Prostate gland (tissue), 2 donors: ENCODE measurements at regions not wholly inside any gene's neighbourhood (a gene's known extent, or its start where the extent isn't known, plus 50 kb on each side); places are given as distances from the start of the nearest gene placed in this dataset.
A peak's percentile ranks its signal among the peaks of the same experiment; 100 is the strongest.

Source experiments
- DNase-seq: peaks from one replicate; pipeline ENCODE4 v3.0.0-alpha.2; 2019; ENCODE audit warnings: low spot score
- H3K27ac ChIP-seq, 2 donors: fragments of 200-600 bp; sonication (generic); 2 replicates each; pipeline ENCODE4 v1.5.1; 2017 to 2019
- H3K27me3 ChIP-seq: fragments of 200-600 bp; sonication (generic); replicated peaks from 2 replicates; pipeline ENCODE4 v1.5.1; 2019; ENCODE audit not compliant: insufficient read depth
- H3K36me3 ChIP-seq, 2 donors: fragments of 200-600 bp; sonication (generic); 1 replicate in 1 of 2; 2 replicates in 1 of 2; pipeline versions ENCODE4 v1.5.1 to v1.8.1; 2017 to 2019
- H3K4me1 ChIP-seq: fragments of 200-600 bp; sonication (generic); replicated peaks from 2 replicates; pipeline ENCODE4 v1.5.1; 2019
- H3K4me3 ChIP-seq, 2 donors: fragments of 200-600 bp; sonication (generic); 2 replicates each; pipeline ENCODE4 v1.5.1; 2017 to 2019
- H3K9me3 ChIP-seq: fragments of 200-600 bp; sonication (generic); 2 replicates; pipeline ENCODE4 v1.5.1; 2017
- CTCF ChIP-seq, 4 experiments: fragments of 200-600 bp in 2 of 4; fragments of 450-650 bp in 2 of 4; sonication (generic) in 2 of 4; IDR thresholded peaks; 1 replicate in 3 of 4; 2 replicates in 1 of 4; pipeline ENCODE4 v1.5.1; 2016 to 2019; ENCODE audit warnings: antibody characterized with exemption in 4 of 4, mild to moderate bottlenecking in 2 of 4, moderate library complexity in 2 of 4
- POLR2A ChIP-seq: fragments of 450-650 bp; IDR thresholded peaks from one replicate; pipeline ENCODE4 v1.6.1; 2016; ENCODE audit warnings: antibody characterized with exemption, mild to moderate bottlenecking
- POLR2AphosphoS5 ChIP-seq: sonication (generic); formaldehyde crosslinking; IDR thresholded peaks from one replicate; pipeline ENCODE4 v1.6.1; 2017; ENCODE audit warnings: antibody characterized with exemption
- WGBS: methylation state at CpG from one replicate; pipeline ENCODE4 v1.1.5; 2018; 5-methylcytosine and 5-hydroxymethylcytosine counted together
- intact Hi-C: fragments of 100-400 bp; cut with DNase I; formaldehyde crosslinking; loops from one replicate; pipeline ENCODE4 v1.14.2; 2022

- intact Hi-C loops: no loop called here
- no peaks in the 10 kb centered on the region for H3K27me3 ChIP-seq
- no peak overlapping the region for H3K27ac ChIP-seq
- no peak overlapping the region for H3K4me3 ChIP-seq
- no peaks in the 10 kb centered on the region for H3K9me3 ChIP-seq
- WGBS: 28% methylated on average over 26 of the region's 26 CpGs
- H3K4me1 ChIP-seq: no peaks in the 10 kb centered on the region
- TF ChIP-seq CTCF (IDR thresholded peaks at IDR 0.05) (peak in 2 of 4 experiments; percentile 6 to 8), POLR2AphosphoS5 (no peak), POLR2A (no peak)
- DNase-seq: no peak
- no peaks in the 10 kb centered on the region for H3K36me3 ChIP-seq
Observed at GRCh38 chr16:66127459-66128370, 238.8 kb upstream of the CDH5 start.

- no peak overlapping the region for H3K4me3 ChIP-seq
- H3K36me3 ChIP-seq: no peaks in the 10 kb centered on the region
- DNase-seq: no peak
- H3K4me1 ChIP-seq: no peaks in the 10 kb centered on the region
- TF ChIP-seq POLR2A (no peak), CTCF (IDR thresholded peaks at IDR 0.05) (no peak), POLR2AphosphoS5 (no peak)
- H3K27me3 ChIP-seq: no peaks in the 10 kb centered on the region
- no peaks in the 10 kb centered on the region for H3K9me3 ChIP-seq
- no peak overlapping the region for H3K27ac ChIP-seq
- intact Hi-C loops: no loop called here
- 91% methylated on average over 7 of the region's 7 CpGs for WGBS
Observed at GRCh38 chr16:66121466-66121865, 245.0 kb upstream of the CDH5 start.

DNA sequence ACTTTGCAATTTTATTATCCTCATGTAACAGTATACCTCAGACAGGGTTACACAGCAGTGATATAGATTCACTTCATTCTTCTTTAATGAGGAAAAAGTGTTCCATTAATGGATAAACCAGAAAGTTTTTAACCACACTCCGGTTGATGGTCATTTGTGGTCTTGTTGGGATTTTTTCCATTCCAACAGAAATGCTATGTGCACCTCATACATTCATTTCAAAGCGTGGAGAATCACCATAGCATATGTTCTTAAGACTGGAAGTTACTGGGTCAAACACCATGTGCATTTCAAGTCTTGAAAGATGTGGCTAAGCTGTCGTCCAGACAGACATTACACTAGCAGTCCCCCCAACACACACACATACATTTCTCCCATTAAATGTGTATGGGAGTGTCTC lies 245.8 kb upstream of the CDH5 start:
- Histone ChIP-seq H3K9me3 (no peaks in the 10 kb centered on the region), H3K4me3 (no peak overlapping the region), H3K36me3 (no peaks in the 10 kb centered on the region), H3K4me1 (no peaks in the 10 kb centered on the region), H3K27me3 (no peaks in the 10 kb centered on the region), H3K27ac (no peak overlapping the region)
- DNase-seq: no peak
- WGBS: 81% methylated on average over 3 of the region's 3 CpGs
- intact Hi-C loops: no loop called here
- no peak for TF ChIP-seq CTCF (IDR thresholded peaks at IDR 0.05)
- no peak for TF ChIP-seq POLR2A
- TF ChIP-seq POLR2AphosphoS5: no peak

GRCh38 chr16:66116163-66117002 lies 250.1 kb upstream of the CDH5 start:
- no peaks in the 10 kb centered on the region for H3K4me1 ChIP-seq
- no peaks in the 10 kb centered on the region for H3K9me3 ChIP-seq
- no peak for TF ChIP-seq POLR2A
- no peak for TF ChIP-seq CTCF (IDR thresholded peaks at IDR 0.05)
- no peak for TF ChIP-seq POLR2AphosphoS5
- no peak overlapping the region for H3K27ac ChIP-seq
- WGBS: 93% methylated on average over 4 of the region's 4 CpGs
- no peak for DNase-seq
- intact Hi-C loops: no loop called here
- no peaks in the 10 kb centered on the region for H3K36me3 ChIP-seq
- H3K4me3 ChIP-seq: no peak overlapping the region
- H3K27me3 ChIP-seq: no peaks in the 10 kb centered on the region
